Fibroblast of lung (primary cell): ENCODE measurements at regions not wholly inside any gene's neighbourhood (a gene's known extent, or its start where the extent isn't known, plus 50 kb on each side); places are given as distances from the start of the nearest gene placed in this dataset.

Experiments
- DNase-seq, 2 donors: peaks; one replicate each; pipeline versions ENCODE4 v3.0.0 to v3.0.0-alpha.2; 2010; ENCODE audit warnings: low read depth in 2 of 2
- H2AFZ ChIP-seq: 2 replicates; pipeline ENCODE4 v1.5.1; 2012; ENCODE audit warnings: low read length, control low read depth, inconsistent platforms
- H3K27ac ChIP-seq: 2 replicates; pipeline ENCODE4 v1.5.1; 2011; ENCODE audit warnings: low read length, control low read depth; ENCODE audit not compliant: insufficient read depth
- H3K27me3 ChIP-seq: 2 replicates; pipeline ENCODE4 v1.5.1; 2011; ENCODE audit warnings: mild to moderate bottlenecking, low read length; ENCODE audit not compliant: control insufficient read depth, insufficient read depth
- H3K36me3 ChIP-seq: 2 replicates; pipeline ENCODE4 v1.5.1; 2011; ENCODE audit warnings: low read length; ENCODE audit not compliant: control insufficient read depth, insufficient read depth
- H3K4me1 ChIP-seq: 2 replicates; pipeline ENCODE4 v1.5.1; 2011; ENCODE audit warnings: low read length; ENCODE audit not compliant: control insufficient read depth, insufficient read depth; ENCODE audit errors: extremely low read depth
- H3K4me2 ChIP-seq: 2 replicates; pipeline ENCODE4 v1.5.1; 2011; ENCODE audit warnings: low read length, control low read depth; ENCODE audit not compliant: insufficient read depth; ENCODE audit errors: extremely low read depth
- H3K4me3 ChIP-seq, 4 experiments: fragments of 200-600 bp in 1 of 4; sonication (generic) in 1 of 4; replicated peaks in 1 of 4; 2 replicates each; pipeline ENCODE4 v1.5.1; 2011 to 2016; ENCODE audit warnings: low read length in 4 of 4, low read depth in 3 of 4, mild to moderate bottlenecking in 3 of 4, control low read depth in 2 of 4, inconsistent platforms in 1 of 4, mixed read lengths in 1 of 4; ENCODE audit not compliant: insufficient read depth in 1 of 4; ENCODE audit errors: control extremely low read depth in 1 of 4
- H3K79me2 ChIP-seq: 2 replicates; pipeline ENCODE4 v1.5.1; 2012; ENCODE audit warnings: mild to moderate bottlenecking, low read length, inconsistent platforms; ENCODE audit not compliant: control insufficient read depth, insufficient read depth
- H3K9ac ChIP-seq: 2 replicates; pipeline ENCODE4 v1.5.1; 2011; ENCODE audit warnings: mild to moderate bottlenecking, low read length, control low read depth; ENCODE audit not compliant: insufficient read depth
- H3K9me3 ChIP-seq: 2 replicates; pipeline ENCODE4 v1.5.1; 2012; ENCODE audit warnings: low read depth, low read length; ENCODE audit not compliant: control insufficient read depth, insufficient read depth
- H4K20me1 ChIP-seq: 2 replicates; pipeline ENCODE4 v1.5.1; 2011; ENCODE audit warnings: low read length; ENCODE audit not compliant: control insufficient read depth, insufficient read depth; ENCODE audit errors: extremely low read depth
- CTCF ChIP-seq, 2 donors: IDR thresholded peaks in 1 of 2; conservative IDR thresholded peaks in 1 of 2; 1 replicate in 1 of 2; 2 replicates in 1 of 2; pipeline ENCODE4 v1.5.1; 2011 to 2012; ENCODE audit warnings: low read length in 2 of 2, control low read depth in 1 of 2, inconsistent platforms in 1 of 2, low read depth in 1 of 2, mild to moderate bottlenecking in 1 of 2
- EZH2 ChIP-seq: IDR thresholded peaks from 2 replicates; pipeline ENCODE4 v1.5.1; 2012; ENCODE audit warnings: low read length, control low read depth, mild to moderate bottlenecking; ENCODE audit errors: missing control alignments

GRCh38 chr13:65143920-65144319 lies 2086.2 kb downstream of the PCDH9 start:
- no peaks in the 10 kb centered on the region for H3K27me3 ChIP-seq
- no peaks in the 10 kb centered on the region for H3K4me1 ChIP-seq
- no peak for DNase-seq
- TF ChIP-seq EZH2 (no peak), CTCF (conservative IDR thresholded peaks at IDR 0.05 in 1 of 2, IDR thresholded peaks at IDR 0.05 in 1 of 2; ENCODE audit: low read depth in 1 of 2, low read length in 2 of 2) (no peak)
- H3K4me3 ChIP-seq = no peak overlapping the region
- no peak overlapping the region for H2AFZ ChIP-seq
- H3K4me2 ChIP-seq = no peak overlapping the region
- H3K36me3 ChIP-seq = no peaks in the 10 kb centered on the region
- H3K9me3 ChIP-seq = no peaks in the 10 kb centered on the region
- no peak overlapping the region for H3K27ac ChIP-seq
- H4K20me1 ChIP-seq = no peaks in the 10 kb centered on the region
- H3K9ac ChIP-seq = no peak overlapping the region
- H3K79me2 ChIP-seq = no peaks in the 10 kb centered on the region

- Histone ChIP-seq H3K9ac (no peak overlapping the region), H3K36me3 (no peaks in the 10 kb centered on the region), H3K4me3 (no peak overlapping the region), H3K27me3 (no peaks in the 10 kb centered on the region), H3K4me1 (no peaks in the 10 kb centered on the region), H4K20me1 (peaks cover 2% of the 10 kb centered on the region), H3K79me2 (no peaks in the 10 kb centered on the region), H2AFZ (no peak overlapping the region), H3K27ac (no peak overlapping the region), H3K9me3 (no peaks in the 10 kb centered on the region), H3K4me2 (no peak overlapping the region)
- no peak for TF ChIP-seq EZH2
- TF ChIP-seq CTCF (conservative IDR thresholded peaks at IDR 0.05 in 1 of 2, IDR thresholded peaks at IDR 0.05 in 1 of 2; ENCODE audit: low read depth in 1 of 2, low read length in 2 of 2) = no peak
- DNase-seq = no peak
Observed at GRCh38 chr13:65133094-65133493, 2097.0 kb downstream of the PCDH9 start.

GRCh38 chr13:65125236-65125635 lies 2104.9 kb downstream of the PCDH9 start:
- H2AFZ ChIP-seq = no peak overlapping the region
- H3K9me3 ChIP-seq = no peaks in the 10 kb centered on the region
- peak; percentile 25 to 34 for DNase-seq
- H3K4me1 ChIP-seq = no peaks in the 10 kb centered on the region
- no peak overlapping the region for H3K4me3 ChIP-seq
- H3K27me3 ChIP-seq = no peaks in the 10 kb centered on the region
- no peak for TF ChIP-seq EZH2
- no peak for TF ChIP-seq CTCF (conservative IDR thresholded peaks at IDR 0.05 in 1 of 2, IDR thresholded peaks at IDR 0.05 in 1 of 2; ENCODE audit: low read depth in 1 of 2, low read length in 2 of 2)
- H3K36me3 ChIP-seq = no peaks in the 10 kb centered on the region
- H3K27ac ChIP-seq = no peak overlapping the region
- H4K20me1 ChIP-seq = no peaks in the 10 kb centered on the region
- H3K9ac ChIP-seq = no peak overlapping the region
- no peak overlapping the region for H3K4me2 ChIP-seq
- no peaks in the 10 kb centered on the region for H3K79me2 ChIP-seq
